Glutamatergic neuron (in vitro differentiated cells): ENCODE measurements at regions not wholly inside any gene's neighbourhood (a gene's known extent, or its start where the extent isn't known, plus 50 kb on each side); places are given as distances from the start of the nearest gene placed in this dataset.
A peak's percentile ranks its signal among the peaks of the same experiment; 100 is the strongest.

Experiments used
- DNase-seq: peaks from one replicate; pipeline ENCODE4 v3.0.0; 2022
- H3K27ac Mint-ChIP-seq: one replicate; pipeline ENCODE4 v1.8.0; 2020; ENCODE audit warnings: mild to moderate bottlenecking, mixed read lengths, inconsistent platforms; ENCODE audit not compliant: unreplicated experiment
- H3K27me3 Mint-ChIP-seq: one replicate; pipeline ENCODE4 v1.8.0; 2020; ENCODE audit warnings: mild to moderate bottlenecking, moderate library complexity, mixed read lengths, inconsistent platforms; ENCODE audit not compliant: unreplicated experiment
- H3K36me3 Mint-ChIP-seq: one replicate; pipeline ENCODE4 v1.8.0; 2020; ENCODE audit warnings: mild to moderate bottlenecking, mixed read lengths, inconsistent platforms; ENCODE audit not compliant: unreplicated experiment
- H3K4me1 Mint-ChIP-seq: one replicate; pipeline ENCODE4 v1.8.0; 2020; ENCODE audit warnings: mild to moderate bottlenecking, low read depth, mixed read lengths, inconsistent platforms; ENCODE audit not compliant: unreplicated experiment
- H3K4me3 Mint-ChIP-seq: one replicate; pipeline ENCODE4 v1.8.0; 2020; ENCODE audit warnings: mild to moderate bottlenecking, mixed read lengths, inconsistent platforms; ENCODE audit not compliant: unreplicated experiment
- H3K9me3 Mint-ChIP-seq: one replicate; pipeline ENCODE4 v1.8.0; 2020; ENCODE audit warnings: mild to moderate bottlenecking, moderate library complexity, mixed read lengths, inconsistent platforms; ENCODE audit not compliant: unreplicated experiment
- CTCF ChIP-seq: fragments of 200-600 bp; sonication (generic); IDR thresholded peaks from one replicate; pipeline ENCODE4 v1.5.0; 2021; ENCODE audit not compliant: partially characterized antibody, unreplicated experiment

- Mint-ChIP-seq H3K4me3 (no peak overlapping the region), H3K9me3 (no peaks in the 10 kb centered on the region), H3K27ac (no peak overlapping the region), H3K4me1 (no peaks in the 10 kb centered on the region), H3K27me3 (no peaks in the 10 kb centered on the region), H3K36me3 (no peaks in the 10 kb centered on the region)
- no peak for TF ChIP-seq CTCF
- no peak for DNase-seq
These were observed 651.4 kb downstream of the IQCM start for GRCh38 chr4:149164282-149164681.

GRCh38 chr4:149161247-149161646, 654.4 kb downstream of the IQCM start:
- no peak for DNase-seq
- no peak for TF ChIP-seq CTCF
- Mint-ChIP-seq H3K4me3 (no peak overlapping the region), H3K27ac (no peak overlapping the region), H3K4me1 (no peaks in the 10 kb centered on the region), H3K9me3 (no peaks in the 10 kb centered on the region), H3K36me3 (no peaks in the 10 kb centered on the region), H3K27me3 (no peaks in the 10 kb centered on the region)

GRCh38 chr4:149160370-149160769, 655.3 kb downstream of the IQCM start:
- no peaks in the 10 kb centered on the region for H3K27me3 Mint-ChIP-seq
- H3K4me1 Mint-ChIP-seq: no peaks in the 10 kb centered on the region
- H3K27ac Mint-ChIP-seq: no peak overlapping the region
- no peak overlapping the region for H3K4me3 Mint-ChIP-seq
- TF ChIP-seq CTCF: no peak
- no peaks in the 10 kb centered on the region for H3K9me3 Mint-ChIP-seq
- no peaks in the 10 kb centered on the region for H3K36me3 Mint-ChIP-seq
- DNase-seq: no peak

GRCh38 chr4:149158817-149159216, 656.8 kb downstream of the IQCM start:
- H3K27me3 Mint-ChIP-seq: no peaks in the 10 kb centered on the region

GRCh38 chr4:149145803-149146202, 669.8 kb downstream of the IQCM start:
- no peak overlapping the region for H3K4me3 Mint-ChIP-seq
- peak overlapping the region; percentile 4 for H3K27ac Mint-ChIP-seq
- no peaks in the 10 kb centered on the region for H3K9me3 Mint-ChIP-seq
- peaks cover 2% of the 10 kb centered on the region for H3K27me3 Mint-ChIP-seq
- H3K4me1 Mint-ChIP-seq: peaks cover 9% of the 10 kb centered on the region
- no peak for TF ChIP-seq CTCF
- no peak for DNase-seq
- H3K36me3 Mint-ChIP-seq: no peaks in the 10 kb centered on the region

More at GRCh38 chr4:149158817-149159216, 656.8 kb downstream of the IQCM start:
- H3K4me1 Mint-ChIP-seq: no peaks in the 10 kb centered on the region
- H3K9me3 Mint-ChIP-seq: no peaks in the 10 kb centered on the region
- H3K27ac Mint-ChIP-seq: no peak overlapping the region
- TF ChIP-seq CTCF: no peak
- H3K36me3 Mint-ChIP-seq: no peaks in the 10 kb centered on the region
- DNase-seq: no peak
- no peak overlapping the region for H3K4me3 Mint-ChIP-seq
